Muscle layer of duodenum (tissue), 2 donors: ENCODE measurements at regions not wholly inside any gene's neighbourhood (a gene's known extent, or its start where the extent isn't known, plus 50 kb on each side); places are given as distances from the start of the nearest gene placed in this dataset.
"Not testable (repeated sequence)": the region's sequence is repeated elsewhere in the genome, so short reads cannot be mapped to it uniquely, and the experiment has no call there.

Experiments used
- H3K27ac ChIP-seq: one replicate; pipeline ENCODE4 v1.7.0; 2013; ENCODE audit warnings: mild to moderate bottlenecking, low read length
- H3K27me3 ChIP-seq: one replicate; pipeline ENCODE4 v1.7.0; 2013; ENCODE audit warnings: low read depth, mild to moderate bottlenecking, control low read depth, low read length
- H3K36me3 ChIP-seq, 2 donors: one replicate each; pipeline ENCODE4 v1.7.0; 2013; ENCODE audit warnings: low read length in 2 of 2, control low read depth in 1 of 2, mild to moderate bottlenecking in 1 of 2; ENCODE audit not compliant: insufficient read depth in 2 of 2, control insufficient read depth in 1 of 2
- H3K4me1 ChIP-seq, 2 donors: one replicate each; pipeline ENCODE4 v1.7.0; 2013; ENCODE audit warnings: low read length in 2 of 2, mild to moderate bottlenecking in 2 of 2, control low read depth in 1 of 2, moderate library complexity in 1 of 2; ENCODE audit not compliant: insufficient read depth in 2 of 2, control insufficient read depth in 1 of 2
- H3K4me3 ChIP-seq, 2 donors: one replicate each; pipeline ENCODE4 v1.7.0; 2013; ENCODE audit warnings: low read length in 2 of 2, low read depth in 1 of 2, mild to moderate bottlenecking in 1 of 2
- H3K9me3 ChIP-seq, 2 donors: one replicate each; pipeline ENCODE4 v1.7.0; 2013; ENCODE audit warnings: low read length in 2 of 2, control low read depth in 1 of 2, mild to moderate bottlenecking in 1 of 2; ENCODE audit not compliant: control insufficient read depth in 1 of 2
- donor health status: healthy.

- no peaks in the 10 kb centered on the region for H3K27me3 ChIP-seq
- H3K27ac ChIP-seq: no peak overlapping the region
- H3K9me3 ChIP-seq: no peaks in the 10 kb centered on the region
- H3K4me3 ChIP-seq: no peak overlapping the region
- H3K36me3 ChIP-seq: no peaks in the 10 kb centered on the region
- H3K4me1 ChIP-seq: no peaks in the 10 kb centered on the region
Observed at GRCh38 chr6:78670156-78670555, 197.2 kb upstream of the IRAK1BP1 start.

- H3K36me3 ChIP-seq: no peaks in the 10 kb centered on the region
- H3K27me3 ChIP-seq: no peaks in the 10 kb centered on the region
- no peaks in the 10 kb centered on the region for H3K9me3 ChIP-seq
- no peak overlapping the region for H3K4me3 ChIP-seq
- H3K4me1 ChIP-seq: no peaks in the 10 kb centered on the region
- no peak overlapping the region for H3K27ac ChIP-seq
Observed at GRCh38 chr6:78670802-78671201, 196.5 kb upstream of the IRAK1BP1 start.

GRCh38 chr6:78676069-78677007, 191.0 kb upstream of the IRAK1BP1 start:
- not testable (repeated sequence) for H3K27me3 ChIP-seq, H3K9me3 ChIP-seq, H3K27ac ChIP-seq, H3K36me3 ChIP-seq, H3K4me3 ChIP-seq, H3K4me1 ChIP-seq

GRCh38 chr6:78688668-78689067, 178.7 kb upstream of the IRAK1BP1 start:
- H3K27me3 ChIP-seq: no peaks in the 10 kb centered on the region
- H3K4me1 ChIP-seq: no peaks in the 10 kb centered on the region
- H3K36me3 ChIP-seq: no peaks in the 10 kb centered on the region
- no peaks in the 10 kb centered on the region for H3K9me3 ChIP-seq
- H3K4me3 ChIP-seq: no peak overlapping the region
- no peak overlapping the region for H3K27ac ChIP-seq

GRCh38 chr6:78693835-78694234, 173.5 kb upstream of the IRAK1BP1 start:
- no peaks in the 10 kb centered on the region for H3K36me3 ChIP-seq
- no peaks in the 10 kb centered on the region for H3K9me3 ChIP-seq
- H3K27ac ChIP-seq: no peak overlapping the region
- H3K4me3 ChIP-seq: no peak overlapping the region
- no peaks in the 10 kb centered on the region for H3K4me1 ChIP-seq
- no peaks in the 10 kb centered on the region for H3K27me3 ChIP-seq

GRCh38 chr6:78694628-78695027, 172.7 kb upstream of the IRAK1BP1 start:
- H3K27ac ChIP-seq, H3K27me3 ChIP-seq, H3K4me1 ChIP-seq, H3K9me3 ChIP-seq, H3K36me3 ChIP-seq, H3K4me3 ChIP-seq: not testable (repeated sequence)

GRCh38 chr6:78700991-78701390, 166.4 kb upstream of the IRAK1BP1 start:
- no peaks in the 10 kb centered on the region for H3K27me3 ChIP-seq
- no peak overlapping the region for H3K27ac ChIP-seq
- H3K4me3 ChIP-seq: no peak overlapping the region
- no peaks in the 10 kb centered on the region for H3K4me1 ChIP-seq
- H3K9me3 ChIP-seq: no peaks in the 10 kb centered on the region
- H3K36me3 ChIP-seq: no peaks in the 10 kb centered on the region

- no peaks in the 10 kb centered on the region for H3K4me1 ChIP-seq
- H3K4me3 ChIP-seq: no peak overlapping the region
- H3K27me3 ChIP-seq: no peaks in the 10 kb centered on the region
- no peaks in the 10 kb centered on the region for H3K9me3 ChIP-seq
- H3K36me3 ChIP-seq: no peaks in the 10 kb centered on the region
- H3K27ac ChIP-seq: no peak overlapping the region
Observed at GRCh38 chr6:78701407-78701806, 165.9 kb upstream of the IRAK1BP1 start.

- no peak overlapping the region for H3K4me3 ChIP-seq
- no peaks in the 10 kb centered on the region for H3K4me1 ChIP-seq
- H3K9me3 ChIP-seq: no peaks in the 10 kb centered on the region
- H3K27ac ChIP-seq: no peak overlapping the region
- no peaks in the 10 kb centered on the region for H3K27me3 ChIP-seq
- no peaks in the 10 kb centered on the region for H3K36me3 ChIP-seq
Observed at GRCh38 chr6:78709021-78709420, 158.3 kb upstream of the IRAK1BP1 start.

- Histone ChIP-seq H3K27me3 (no peaks in the 10 kb centered on the region), H3K36me3 (no peaks in the 10 kb centered on the region), H3K4me3 (no peak overlapping the region), H3K4me1 (no peaks in the 10 kb centered on the region), H3K27ac (no peak overlapping the region), H3K9me3 (no peaks in the 10 kb centered on the region)
Observed at GRCh38 chr6:78713564-78713963, 153.8 kb upstream of the IRAK1BP1 start.

- H3K36me3 ChIP-seq: no peaks in the 10 kb centered on the region
- H3K27ac ChIP-seq: no peak overlapping the region
- no peaks in the 10 kb centered on the region for H3K27me3 ChIP-seq
- H3K9me3 ChIP-seq: peaks cover 0 to 19% of the 10 kb centered on the region in 2 donors
- H3K4me3 ChIP-seq: no peak overlapping the region
- H3K4me1 ChIP-seq: no peaks in the 10 kb centered on the region
Observed at GRCh38 chr6:78744144-78744543, 123.2 kb upstream of the IRAK1BP1 start.

GRCh38 chr6:78746457-78746856, 120.9 kb upstream of the IRAK1BP1 start:
- Histone ChIP-seq H3K4me1 (no peaks in the 10 kb centered on the region), H3K27me3 (no peaks in the 10 kb centered on the region), H3K4me3 (no peak overlapping the region), H3K36me3 (no peaks in the 10 kb centered on the region), H3K9me3 (peaks cover 0 to 23% of the 10 kb centered on the region in 2 donors), H3K27ac (no peak overlapping the region)
